ENCODE measurements at regions not wholly inside any gene's neighbourhood (a gene's known extent, or its start where the extent isn't known, plus 50 kb on each side); places are given as distances from the start of the nearest gene placed in this dataset.

- dilution Hi-C loops (cut with MboI; ENCODE audit: extremely low pct_ligation_motif_present, low sequenced_read_pairs), result no loop called here
- Histone ChIP-seq H3K27me3 (ENCODE audit: control insufficient read depth, extremely low read depth, insufficient read depth, low read length) (peaks cover 14% of the 10 kb centered on the region), H3K4me1 (ENCODE audit: control insufficient read depth, extremely low read depth, insufficient read depth, low read length) (no peaks in the 10 kb centered on the region), H2AFZ (ENCODE audit: control insufficient read depth, low read length) (no peak overlapping the region), H3K9me3 (ENCODE audit: control insufficient read depth, low read depth, low read length) (no peaks in the 10 kb centered on the region), H3K9me1 (ENCODE audit: control insufficient read depth, extremely low read depth, insufficient read depth, low read length) (no peaks in the 10 kb centered on the region), H3K79me2 (ENCODE audit: control insufficient read depth, insufficient read depth, low read length) (no peaks in the 10 kb centered on the region), H3K4me3 (ENCODE audit: control insufficient read depth in 2 of 3, extremely low read depth in 1 of 3, insufficient read depth in 2 of 3, low read depth in 1 of 3, low read length in 3 of 3) (no peak overlapping the region), H3K27ac (ENCODE audit: control insufficient read depth, insufficient read depth, low read length) (no peak overlapping the region), H3K36me3 (ENCODE audit: control insufficient read depth in 2 of 2, extremely low read depth in 1 of 2, insufficient read depth in 2 of 2, low read length in 2 of 2) (no peaks in the 10 kb centered on the region), H4K20me1 (ENCODE audit: control insufficient read depth, extremely low read depth, insufficient read depth, low read length) (no peaks in the 10 kb centered on the region), H3K9ac (ENCODE audit: control insufficient read depth, extremely low read depth, insufficient read depth, low read length) (no peak overlapping the region), H3K4me2 (ENCODE audit: control insufficient read depth, extremely low read depth, insufficient read depth, low read depth, low read length) (no peak overlapping the region)
- DNase-seq (ENCODE audit: low read depth, low spot score) (no peak), FAIRE-seq (no peak)
- TF ChIP-seq EZH2 (IDR thresholded peaks at IDR 0.05; ENCODE audit: low read length) (no peak), CTCF (optimal IDR thresholded peaks at IDR 0.05 in 1 of 3, IDR thresholded peaks at IDR 0.05 in 1 of 3, conservative IDR thresholded peaks at IDR 0.05 in 1 of 3; ENCODE audit: extremely low read depth in 1 of 3, insufficient read depth in 2 of 3, low read length in 3 of 3) (no peak)
Observed at GRCh38 chr1:181397845-181398244, 85.5 kb upstream of the CACNA1E start.

- H4K20me1 ChIP-seq (ENCODE audit: control insufficient read depth, extremely low read depth, insufficient read depth, low read length), result no peaks in the 10 kb centered on the region
- H3K36me3 ChIP-seq (ENCODE audit: control insufficient read depth in 2 of 2, extremely low read depth in 1 of 2, insufficient read depth in 2 of 2, low read length in 2 of 2), result no peaks in the 10 kb centered on the region
- dilution Hi-C loops (cut with MboI; ENCODE audit: extremely low pct_ligation_motif_present, low sequenced_read_pairs), result no loop called here
- H3K9me1 ChIP-seq (ENCODE audit: control insufficient read depth, extremely low read depth, insufficient read depth, low read length), result no peaks in the 10 kb centered on the region
- H3K27me3 ChIP-seq (ENCODE audit: control insufficient read depth, extremely low read depth, insufficient read depth, low read length), result peaks cover 14% of the 10 kb centered on the region
- no peak overlapping the region for H3K9ac ChIP-seq (ENCODE audit: control insufficient read depth, extremely low read depth, insufficient read depth, low read length)
- H3K27ac ChIP-seq (ENCODE audit: control insufficient read depth, insufficient read depth, low read length), result no peak overlapping the region
- H3K4me3 ChIP-seq (ENCODE audit: control insufficient read depth in 2 of 3, extremely low read depth in 1 of 3, insufficient read depth in 2 of 3, low read depth in 1 of 3, low read length in 3 of 3), result no peak overlapping the region
- no peaks in the 10 kb centered on the region for H3K4me1 ChIP-seq (ENCODE audit: control insufficient read depth, extremely low read depth, insufficient read depth, low read length)
- no peaks in the 10 kb centered on the region for H3K9me3 ChIP-seq (ENCODE audit: control insufficient read depth, low read depth, low read length)
- TF ChIP-seq EZH2 (IDR thresholded peaks at IDR 0.05; ENCODE audit: low read length) (no peak), CTCF (optimal IDR thresholded peaks at IDR 0.05 in 1 of 3, IDR thresholded peaks at IDR 0.05 in 1 of 3, conservative IDR thresholded peaks at IDR 0.05 in 1 of 3; ENCODE audit: extremely low read depth in 1 of 3, insufficient read depth in 2 of 3, low read length in 3 of 3) (no peak)
- H2AFZ ChIP-seq (ENCODE audit: control insufficient read depth, low read length), result no peak overlapping the region
- DNase-seq (ENCODE audit: low read depth, low spot score) (no peak), FAIRE-seq (no peak)
- no peaks in the 10 kb centered on the region for H3K79me2 ChIP-seq (ENCODE audit: control insufficient read depth, insufficient read depth, low read length)
- no peak overlapping the region for H3K4me2 ChIP-seq (ENCODE audit: control insufficient read depth, extremely low read depth, insufficient read depth, low read depth, low read length)
Observed at GRCh38 chr1:181398544-181398943, 84.8 kb upstream of the CACNA1E start.
